ENCODE measurements at regions not wholly inside any gene's neighbourhood (a gene's known extent, or its start where the extent isn't known, plus 50 kb on each side); places are given as distances from the start of the nearest gene placed in this dataset.

- DNase-seq (ENCODE audit: low read depth, low spot score) (no peak), FAIRE-seq (no peak)
- ChIA-PET CTCF (no interaction called here), POLR2A (no interaction called here)
- no peaks in the 10 kb centered on the region for H3K9me3 ChIP-seq (replicated peaks; ENCODE audit: control insufficient read depth, insufficient read depth, low read length)
- no peaks in the 10 kb centered on the region for H4K20me1 ChIP-seq (replicated peaks; ENCODE audit: control insufficient read depth, extremely low read depth, insufficient read depth, low read length)
- H3K9me1 ChIP-seq (replicated peaks; ENCODE audit: control insufficient read depth, extremely low read depth, insufficient read depth, low read length): no peaks in the 10 kb centered on the region
- no peaks in the 10 kb centered on the region for H3K79me2 ChIP-seq (ENCODE audit: control insufficient read depth, insufficient read depth, low read length)
- H3K27ac ChIP-seq (ENCODE audit: insufficient read depth, low read depth, low read length): no peak overlapping the region
- BruUV-seq (replicated peaks): no TSS peak
- intact Hi-C loops (cut with micrococcal nuclease): no loop called here
- H3K9ac ChIP-seq (replicated peaks; ENCODE audit: extremely low read depth, insufficient read depth, low read length): no peak overlapping the region
- dilution Hi-C loops (cut with MboI; ENCODE audit: extremely low pct_ligation_motif_present, low sequenced_read_pairs): no loop called here
- no peaks in the 10 kb centered on the region for H3K27me3 ChIP-seq (ENCODE audit: control insufficient read depth in 2 of 2, insufficient read depth in 2 of 2, low read length in 2 of 2)
- no peak overlapping the region for H3K4me2 ChIP-seq (ENCODE audit: insufficient read depth, low read length)
- TF ChIP-seq, protein P1, sequence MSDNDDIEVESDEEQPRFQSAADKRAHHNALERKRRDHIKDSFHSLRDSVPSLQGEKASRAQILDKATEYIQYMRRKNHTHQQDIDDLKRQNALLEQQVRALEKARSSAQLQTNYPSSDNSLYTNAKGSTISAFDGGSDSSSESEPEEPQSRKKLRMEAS (IDR thresholded peaks at IDR 0.05; ENCODE audit: insufficient read depth, insufficient read length): no peak
- TF ChIP-seq POLR2AphosphoS5 (IDR thresholded peaks at IDR 0.05; ENCODE audit: insufficient read depth, low read depth, low read length) (no peak), FOS (IDR thresholded peaks at IDR 0.05; ENCODE audit: borderline replicate concordance, insufficient read depth, low read length) (no peak), POLR2A (IDR thresholded peaks at IDR 0.05; ENCODE audit: low read depth, low read length) (no peak), EZH2 (IDR thresholded peaks at IDR 0.05; ENCODE audit: borderline replicate concordance, low read depth, low read length, severe bottlenecking) (no peak), MYC (IDR thresholded peaks at IDR 0.05; ENCODE audit: low read depth, low read length) (no peak), GATA2 (IDR thresholded peaks at IDR 0.05; ENCODE audit: insufficient read depth, insufficient read length, low read depth, low read length) (no peak), JUN (IDR thresholded peaks at IDR 0.05; ENCODE audit: borderline replicate concordance, insufficient read depth, insufficient read length, low read depth) (no peak)
- TF ChIP-seq, protein P2, sequence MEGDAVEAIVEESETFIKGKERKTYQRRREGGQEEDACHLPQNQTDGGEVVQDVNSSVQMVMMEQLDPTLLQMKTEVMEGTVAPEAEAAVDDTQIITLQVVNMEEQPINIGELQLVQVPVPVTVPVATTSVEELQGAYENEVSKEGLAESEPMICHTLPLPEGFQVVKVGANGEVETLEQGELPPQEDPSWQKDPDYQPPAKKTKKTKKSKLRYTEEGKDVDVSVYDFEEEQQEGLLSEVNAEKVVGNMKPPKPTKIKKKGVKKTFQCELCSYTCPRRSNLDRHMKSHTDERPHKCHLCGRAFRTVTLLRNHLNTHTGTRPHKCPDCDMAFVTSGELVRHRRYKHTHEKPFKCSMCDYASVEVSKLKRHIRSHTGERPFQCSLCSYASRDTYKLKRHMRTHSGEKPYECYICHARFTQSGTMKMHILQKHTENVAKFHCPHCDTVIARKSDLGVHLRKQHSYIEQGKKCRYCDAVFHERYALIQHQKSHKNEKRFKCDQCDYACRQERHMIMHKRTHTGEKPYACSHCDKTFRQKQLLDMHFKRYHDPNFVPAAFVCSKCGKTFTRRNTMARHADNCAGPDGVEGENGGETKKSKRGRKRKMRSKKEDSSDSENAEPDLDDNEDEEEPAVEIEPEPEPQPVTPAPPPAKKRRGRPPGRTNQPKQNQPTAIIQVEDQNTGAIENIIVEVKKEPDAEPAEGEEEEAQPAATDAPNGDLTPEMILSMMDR (IDR thresholded peaks at IDR 0.05; ENCODE audit: extremely low read depth in 1 of 2, insufficient read depth in 1 of 2, low read depth in 1 of 2, low read length in 2 of 2): no peak
- H3K4me3 ChIP-seq (replicated peaks in 1 of 3; ENCODE audit: insufficient read depth in 1 of 3, low read depth in 1 of 3, low read length in 3 of 3): no peak overlapping the region
- H2AFZ ChIP-seq (ENCODE audit: low read depth, low read length): no peak overlapping the region
- peaks cover 15% of the 10 kb centered on the region for H3K4me1 ChIP-seq (ENCODE audit: control insufficient read depth, extremely low read depth, insufficient read depth, low read length)
- H3K36me3 ChIP-seq (ENCODE audit: control insufficient read depth in 2 of 2, extremely low read depth in 1 of 2, insufficient read depth in 2 of 2, low read length in 2 of 2): no peaks in the 10 kb centered on the region
Observed at GRCh38 chr14:85357120-85357519, 172.8 kb upstream of the FLRT2 start.
